KOPT-K1 (cell line): ENCODE measurements at regions not wholly inside any gene's neighbourhood (a gene's known extent, or its start where the extent isn't known, plus 50 kb on each side); places are given as distances from the start of the nearest gene placed in this dataset.
"Not testable (repeated sequence)": the region's sequence is repeated elsewhere in the genome, so short reads cannot be mapped to it uniquely, and the experiment has no call there.

Experiments used
- H3K27ac ChIP-seq: fragments of 200-600 bp; sonication (generic); 2 replicates; pipeline ENCODE4 v1.5.1; 2016; ENCODE audit warnings: antibody characterized with exemption, mild to moderate bottlenecking, low read depth, low read length; ENCODE audit not compliant: poor library complexity, severe bottlenecking
- H3K36me3 ChIP-seq: fragments of 200-600 bp; sonication (generic); 2 replicates; pipeline ENCODE4 v1.5.1; 2017; ENCODE audit warnings: antibody characterized with exemption, mild to moderate bottlenecking, low read length, moderate library complexity; ENCODE audit not compliant: insufficient read depth
- H3K9me3 ChIP-seq: fragments of 200-600 bp; sonication (generic); 2 replicates; pipeline ENCODE4 v1.5.1; 2017; ENCODE audit warnings: antibody characterized with exemption, low read length, mild to moderate bottlenecking; ENCODE audit not compliant: insufficient read depth, poor library complexity, severe bottlenecking

DNA sequence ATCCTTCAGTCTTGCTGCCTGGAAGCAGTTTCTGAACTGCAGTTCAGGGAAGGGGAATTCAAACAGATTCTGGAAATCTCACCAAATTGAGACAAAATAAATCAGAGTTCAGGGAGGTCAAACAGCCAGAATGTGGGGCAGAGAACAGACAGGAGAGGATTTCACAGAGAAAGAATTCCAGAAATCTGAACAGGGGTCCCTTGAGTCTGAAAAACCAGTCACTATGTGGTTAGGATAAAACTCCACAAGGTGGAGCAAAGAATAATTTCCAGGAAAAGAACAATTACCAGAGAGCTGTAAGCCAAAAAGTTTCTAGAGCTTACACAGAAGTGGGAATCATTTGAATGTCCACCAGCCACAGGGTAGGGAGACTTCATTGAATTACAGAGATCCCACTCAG lies 84.7 kb downstream of the URB2 start:
- Histone ChIP-seq H3K36me3 (no peaks in the 10 kb centered on the region), H3K27ac (no peak overlapping the region), H3K9me3 (peaks cover 13% of the 10 kb centered on the region)

DNA sequence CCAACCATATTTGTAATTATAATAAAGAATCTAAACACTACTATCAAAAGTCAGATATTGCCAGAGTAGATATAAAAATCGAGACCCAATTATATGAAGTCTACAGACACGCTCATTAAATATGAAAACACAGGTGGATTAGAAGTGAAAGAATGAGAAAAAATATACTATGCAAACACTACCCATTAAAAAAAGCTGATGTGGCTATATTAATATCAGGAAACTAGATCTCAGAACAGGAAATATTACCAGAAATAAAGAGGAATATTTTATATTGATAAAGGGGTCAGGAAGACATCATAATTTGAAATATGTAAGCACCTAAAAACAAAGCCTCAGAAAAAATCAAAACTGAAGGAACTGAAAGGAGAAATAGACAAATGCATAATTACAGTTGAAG lies 88.3 kb downstream of the URB2 start:
- no peak overlapping the region for H3K27ac ChIP-seq
- no peaks in the 10 kb centered on the region for H3K36me3 ChIP-seq
- H3K9me3 ChIP-seq = no peaks in the 10 kb centered on the region

DNA sequence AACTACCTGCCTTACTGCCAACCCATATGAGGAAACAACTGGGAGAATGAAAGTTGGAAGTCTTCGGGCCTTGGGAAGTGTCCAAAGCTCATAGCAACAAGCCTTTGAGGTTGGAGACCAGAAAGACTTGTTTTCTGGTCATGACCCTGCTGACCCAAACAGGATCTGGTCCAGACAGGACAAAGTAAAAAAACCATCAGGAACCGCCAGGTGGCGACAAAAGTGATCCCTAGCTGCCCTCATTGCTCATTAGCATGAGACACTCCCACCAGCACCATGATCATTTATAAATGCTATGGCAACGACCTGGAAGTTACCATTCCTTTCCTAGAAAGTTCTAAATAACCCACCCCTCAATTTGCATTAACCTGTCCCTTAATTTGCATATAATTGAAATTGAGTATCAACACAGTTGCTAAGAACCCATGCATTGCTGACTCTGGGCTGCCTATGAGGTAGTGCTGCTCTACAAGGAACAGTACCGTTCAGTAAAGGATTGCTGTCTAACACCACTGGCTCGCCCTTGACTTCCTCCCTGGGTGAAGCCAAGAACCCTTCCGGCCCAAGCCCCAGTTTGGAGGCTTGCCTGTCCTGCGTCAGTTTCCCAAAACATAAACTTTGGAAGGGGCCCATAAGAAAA lies 89.0 kb downstream of the URB2 start:
- no peak overlapping the region for H3K27ac ChIP-seq
- H3K36me3 ChIP-seq = no peaks in the 10 kb centered on the region

DNA sequence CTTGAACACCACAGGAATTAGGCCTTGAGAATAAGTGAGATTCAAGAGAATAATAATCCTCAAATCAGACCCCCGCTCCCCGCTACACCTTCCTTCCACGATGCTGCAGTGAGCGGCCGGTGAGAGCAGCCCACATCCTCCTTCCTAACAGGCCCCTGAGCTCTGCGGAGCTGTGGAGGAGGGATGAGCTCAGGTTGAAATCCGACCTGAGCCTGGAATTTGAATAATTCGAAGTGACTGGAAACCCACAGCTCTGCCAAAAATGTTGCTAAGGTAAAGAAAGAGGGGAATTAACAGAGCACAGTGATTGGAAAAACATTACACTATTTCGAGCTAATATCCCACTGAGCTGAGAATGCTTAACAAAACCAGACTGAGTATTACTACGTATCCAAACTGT lies 90.0 kb downstream of the URB2 start:
- Histone ChIP-seq H3K9me3 (no peaks in the 10 kb centered on the region), H3K27ac (no peak overlapping the region), H3K36me3 (no peaks in the 10 kb centered on the region)

More for the DNA sequence above, 89.0 kb downstream of the URB2 start:
- no peaks in the 10 kb centered on the region for H3K9me3 ChIP-seq

DNA sequence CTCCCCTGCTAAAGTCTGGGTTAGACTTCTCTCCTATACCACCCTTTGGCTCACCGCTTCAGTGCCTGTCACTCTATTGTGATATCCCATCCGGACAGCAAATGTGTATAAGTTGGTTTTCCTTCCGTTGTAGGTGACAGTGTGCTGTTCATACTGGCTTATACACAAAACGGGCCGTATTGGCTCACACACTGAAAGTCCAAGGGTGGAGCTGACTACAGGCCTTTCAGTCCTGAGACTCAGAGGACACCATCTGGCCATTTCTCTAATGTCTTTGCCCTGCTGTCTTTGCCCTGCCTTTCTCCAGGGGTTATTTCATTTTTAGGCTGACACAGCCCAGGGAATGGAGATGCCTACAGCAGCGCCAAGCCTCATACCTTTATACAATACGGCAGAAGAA lies 90.7 kb downstream of the URB2 start:
- Histone ChIP-seq H3K9me3 (peaks cover 5% of the 10 kb centered on the region), H3K36me3 (no peaks in the 10 kb centered on the region), H3K27ac (no peak overlapping the region)

DNA sequence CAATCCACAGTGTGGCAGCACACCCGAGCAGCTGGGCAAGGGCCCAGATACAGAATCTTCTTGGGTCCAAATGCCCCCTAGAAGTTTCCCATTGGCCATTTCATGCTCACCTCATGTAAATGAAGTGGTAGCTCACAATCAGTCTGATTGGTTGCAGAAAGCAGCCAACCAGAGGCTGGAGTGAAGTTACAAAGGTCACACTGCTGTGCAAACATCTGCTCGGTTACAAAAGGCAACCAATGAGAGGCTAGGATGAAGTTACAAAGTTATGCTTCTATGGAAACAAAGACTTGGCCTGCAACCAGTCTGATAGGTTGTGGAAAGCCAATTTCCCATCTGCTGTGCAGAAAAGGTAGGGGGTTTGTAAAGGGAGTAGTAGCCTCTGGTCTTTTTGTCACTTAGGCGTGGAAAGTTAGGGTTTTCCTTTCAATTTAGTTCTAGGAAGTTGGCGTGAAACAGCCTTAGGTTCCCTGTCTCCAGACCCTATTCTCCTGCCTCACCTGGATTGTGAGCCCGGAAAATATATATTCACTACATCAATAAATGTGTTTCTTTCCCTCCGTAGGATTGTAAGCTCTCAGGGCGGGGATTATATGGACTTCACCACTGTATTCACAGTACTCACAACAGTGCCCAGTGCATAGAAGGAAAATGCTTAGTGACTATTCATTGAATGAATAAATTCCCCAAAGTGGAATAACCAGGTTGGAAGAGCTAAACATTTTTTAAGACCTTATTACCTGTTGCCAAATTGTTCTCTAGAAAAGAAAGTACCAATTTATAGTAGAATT lies 91.9 kb downstream of the URB2 start:
- H3K27ac ChIP-seq = no peak overlapping the region
- H3K36me3 ChIP-seq = no peaks in the 10 kb centered on the region
- H3K9me3 ChIP-seq = peaks cover 12% of the 10 kb centered on the region

DNA sequence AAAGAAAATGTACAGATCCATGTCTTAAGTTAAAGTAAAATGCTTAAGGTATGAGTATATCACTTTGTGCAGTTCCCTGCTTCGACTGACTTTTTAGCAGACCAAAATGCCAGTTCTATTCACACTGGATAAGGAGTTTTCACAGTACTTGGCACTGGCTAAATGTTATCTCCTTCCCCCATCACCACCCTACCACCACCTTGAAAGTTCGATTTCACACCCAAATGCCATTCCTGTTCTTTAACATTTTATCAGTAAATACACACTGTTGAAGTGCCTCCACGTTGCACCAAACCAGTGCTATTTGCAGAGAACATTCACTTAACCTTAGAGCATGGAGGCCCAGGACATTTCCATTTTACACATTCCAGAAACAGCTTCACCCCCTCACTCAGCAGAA lies 100.0 kb downstream of the URB2 start:
- Histone ChIP-seq H3K9me3 (peaks cover 15% of the 10 kb centered on the region), H3K36me3 (no peaks in the 10 kb centered on the region)

DNA sequence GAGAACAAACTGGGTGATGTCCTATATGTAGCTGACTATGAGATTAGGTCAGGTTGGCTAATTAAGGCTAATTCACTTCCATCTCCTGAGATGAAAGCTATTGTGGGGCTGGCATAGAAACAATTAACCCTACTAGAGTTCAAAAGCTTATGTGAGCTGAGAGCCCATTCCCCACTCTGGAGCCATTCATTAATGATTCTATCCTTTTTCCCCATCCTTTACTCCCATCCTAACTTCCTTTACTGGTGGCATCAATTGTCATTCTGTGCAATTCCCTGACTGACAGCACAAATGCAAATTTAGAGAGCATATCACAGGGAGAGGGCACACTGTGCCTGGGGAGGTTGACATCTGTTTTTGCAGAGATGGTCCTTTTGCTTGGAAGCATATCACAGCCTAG lies 103.9 kb downstream of the URB2 start:
- H3K27ac ChIP-seq = no peak overlapping the region
- H3K9me3 ChIP-seq = peaks cover 4% of the 10 kb centered on the region
- no peaks in the 10 kb centered on the region for H3K36me3 ChIP-seq

More for the DNA sequence above, 100.0 kb downstream of the URB2 start:
- H3K27ac ChIP-seq = no peak overlapping the region

DNA sequence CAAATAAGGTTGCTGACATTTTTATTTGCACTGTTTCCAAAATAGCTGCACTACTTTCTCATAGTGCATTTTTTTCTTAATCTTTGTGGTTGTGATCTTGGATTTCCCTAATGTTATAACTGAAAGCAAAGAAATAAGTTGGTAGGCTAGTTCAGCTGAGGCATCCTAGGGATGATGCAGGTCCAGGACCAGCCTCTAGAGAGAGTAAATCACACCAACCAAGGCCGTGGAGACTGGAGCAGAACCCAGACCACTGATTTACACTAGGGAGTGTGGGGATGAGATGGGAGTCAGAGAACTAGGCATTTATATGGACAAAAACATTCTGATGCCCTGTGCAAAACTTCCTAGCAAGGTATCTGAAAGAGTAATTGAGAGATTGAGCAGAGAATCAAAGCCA lies 104.5 kb downstream of the URB2 start:
- Histone ChIP-seq H3K36me3 (no peaks in the 10 kb centered on the region), H3K9me3 (peaks cover 4% of the 10 kb centered on the region), H3K27ac (no peak overlapping the region)

DNA sequence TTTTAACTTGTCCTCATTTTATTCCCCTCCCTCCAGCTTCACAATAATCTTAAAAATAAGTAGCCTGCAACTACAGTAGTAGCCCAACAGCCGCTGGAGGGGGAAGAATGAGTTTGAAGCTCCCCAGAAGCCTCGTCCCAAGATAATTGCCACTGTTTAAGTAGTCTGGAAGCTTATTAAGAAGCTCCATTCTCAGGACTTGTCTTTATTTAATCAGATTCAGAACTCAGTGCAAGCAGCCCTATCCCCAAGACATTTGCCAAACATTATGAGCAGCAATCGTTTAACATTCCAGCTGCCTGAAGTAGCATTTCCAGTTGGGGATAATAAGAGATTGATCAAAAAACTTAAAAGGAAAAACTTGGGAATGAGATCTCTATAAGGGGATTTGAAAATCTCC lies 106.0 kb downstream of the URB2 start:
- H3K9me3 ChIP-seq = peaks cover 16% of the 10 kb centered on the region
- H3K36me3 ChIP-seq = no peaks in the 10 kb centered on the region
- no peak overlapping the region for H3K27ac ChIP-seq

DNA sequence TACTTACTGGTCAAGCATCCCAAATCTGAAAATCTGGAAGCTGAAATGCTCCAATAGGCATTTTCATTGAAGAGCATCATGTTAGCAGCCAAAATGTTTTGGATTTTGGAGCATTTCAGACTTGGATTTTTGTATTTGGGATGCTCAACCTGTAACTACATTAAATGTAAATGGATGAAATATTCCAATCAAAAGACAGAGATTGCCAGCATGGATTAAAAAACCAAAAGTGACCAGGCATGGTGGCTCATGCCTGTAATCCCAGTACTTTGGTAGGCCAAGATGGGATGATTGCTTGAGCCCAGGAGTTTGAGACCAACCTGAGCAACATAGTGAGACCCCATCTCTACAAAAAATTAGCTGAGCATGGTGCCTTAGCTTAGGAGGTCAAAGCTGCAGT lies 110.3 kb downstream of the URB2 start:
- Histone ChIP-seq H3K27ac (no peak overlapping the region), H3K9me3 (peaks cover 31% of the 10 kb centered on the region), H3K36me3 (no peaks in the 10 kb centered on the region)

DNA sequence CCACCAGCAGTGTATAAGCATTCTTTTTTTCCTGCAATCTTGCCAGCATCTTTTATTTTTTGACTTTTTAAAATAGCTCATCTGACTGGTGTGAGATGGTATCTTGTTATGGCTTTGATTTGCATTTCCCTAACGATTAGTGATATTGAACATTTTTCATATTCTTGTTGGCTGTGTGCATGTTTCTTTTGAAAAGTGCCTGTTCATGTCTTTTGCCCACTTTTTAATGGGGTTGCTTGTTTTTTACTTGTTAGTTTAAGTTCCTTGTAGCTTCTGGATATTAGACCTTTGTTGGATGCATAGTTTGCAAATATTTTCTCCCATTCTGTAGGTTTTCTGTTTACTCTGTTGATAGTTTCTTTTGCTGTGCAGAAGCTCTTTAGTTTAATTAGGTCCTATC lies 116.6 kb downstream of the URB2 start:
- H3K9me3 ChIP-seq = peaks cover 32% of the 10 kb centered on the region
- not testable (repeated sequence) for H3K27ac ChIP-seq, H3K36me3 ChIP-seq

DNA sequence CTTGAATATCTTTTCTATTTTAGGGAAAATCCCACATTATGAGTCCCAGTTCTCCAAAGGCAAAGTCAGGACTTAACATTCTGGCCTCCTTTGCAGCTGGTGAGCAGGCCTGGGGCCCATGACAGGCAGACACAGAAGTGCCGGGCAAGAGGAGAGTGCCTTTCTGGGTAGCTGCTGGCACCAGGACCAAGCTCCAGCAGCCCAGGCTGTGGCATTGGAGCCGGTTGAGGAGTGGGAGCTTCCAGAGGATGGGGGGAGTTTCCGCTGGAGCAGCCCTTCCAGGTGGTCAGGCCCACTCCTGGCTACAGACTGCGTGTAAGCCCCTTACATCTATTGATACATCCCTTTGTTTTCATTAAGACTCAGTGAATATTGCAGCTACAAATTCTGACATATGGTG lies 123.9 kb downstream of the URB2 start:
- H3K9me3 ChIP-seq = peaks cover 13% of the 10 kb centered on the region
- no peaks in the 10 kb centered on the region for H3K36me3 ChIP-seq
- H3K27ac ChIP-seq = no peak overlapping the region

DNA sequence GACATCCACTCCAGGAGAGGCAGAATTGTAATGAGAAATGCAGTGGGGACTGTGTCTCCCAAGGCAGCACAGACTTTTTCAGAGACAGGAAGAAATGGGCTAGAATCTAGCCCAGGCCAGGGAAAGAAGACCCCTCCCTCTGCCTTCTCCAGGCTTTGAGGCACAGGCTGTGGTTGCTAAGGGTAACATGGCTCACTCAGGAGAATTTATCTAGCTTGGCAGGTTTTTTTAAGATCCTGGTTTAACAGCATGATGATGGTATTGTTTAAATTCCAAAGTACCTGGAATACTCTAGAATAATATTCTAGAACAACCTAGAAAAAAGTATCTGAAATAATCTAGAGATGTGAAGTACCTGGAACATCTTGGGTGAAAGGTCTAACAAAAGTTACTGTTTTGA lies 125.6 kb downstream of the URB2 start:
- H3K9me3 ChIP-seq = no peaks in the 10 kb centered on the region
- H3K27ac ChIP-seq = no peak overlapping the region
- no peaks in the 10 kb centered on the region for H3K36me3 ChIP-seq

DNA sequence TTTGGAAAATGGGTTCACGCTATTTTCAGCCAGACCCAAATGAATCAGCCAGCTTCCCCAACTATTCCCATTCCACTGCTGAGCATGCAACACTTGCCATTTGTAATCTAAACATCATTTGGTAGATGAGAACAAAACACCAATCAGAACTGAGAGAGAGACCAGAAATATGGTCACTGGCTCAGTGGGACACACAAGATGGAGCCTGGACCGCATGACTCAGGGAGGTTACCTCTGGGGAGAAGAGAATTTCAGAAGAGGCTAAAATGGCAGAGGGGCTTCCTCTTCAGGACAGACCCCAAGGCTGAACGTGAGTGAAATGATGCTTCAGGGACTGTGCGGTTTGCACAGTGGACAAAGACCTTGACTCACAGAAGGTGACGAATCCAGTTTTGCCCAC lies 126.6 kb downstream of the URB2 start:
- Histone ChIP-seq H3K36me3 (no peaks in the 10 kb centered on the region), H3K9me3 (no peaks in the 10 kb centered on the region), H3K27ac (no peak overlapping the region)
